H9 (cell line): ENCODE measurements at regions not wholly inside any gene's neighbourhood (a gene's known extent, or its start where the extent isn't known, plus 50 kb on each side); places are given as distances from the start of the nearest gene placed in this dataset.
"Not testable (repeated sequence)": the region's sequence is repeated elsewhere in the genome, so short reads cannot be mapped to it uniquely, and the experiment has no call there.

ENCODE experiments used
- DNase-seq: peaks from one replicate; pipeline ENCODE4 v3.0.0-alpha.2; 2017
- H2AFZ ChIP-seq: one replicate; pipeline ENCODE4 v1.6.1; 2013; ENCODE audit warnings: mild to moderate bottlenecking, low read length, control low read depth, moderate library complexity
- H2AK5ac ChIP-seq: 2 replicates; pipeline ENCODE4 v1.6.1; 2013; ENCODE audit warnings: low read length, control low read depth, mixed read lengths; ENCODE audit not compliant: insufficient read length
- H2BK120ac ChIP-seq: one replicate; pipeline ENCODE4 v1.6.1; 2013; ENCODE audit warnings: low read depth, mild to moderate bottlenecking, low read length, control low read depth, inconsistent platforms; ENCODE audit not compliant: poor library complexity, severe bottlenecking
- H2BK12ac ChIP-seq: 2 replicates; pipeline ENCODE4 v1.6.1; 2013; ENCODE audit warnings: low read length, control low read depth, mixed read lengths, low read depth; ENCODE audit not compliant: insufficient read length
- H2BK15ac ChIP-seq: 2 replicates; pipeline ENCODE4 v1.6.1; 2013; ENCODE audit warnings: low read depth, low read length, control low read depth
- H2BK20ac ChIP-seq: one replicate; pipeline ENCODE4 v1.6.1; 2013; ENCODE audit warnings: low read depth, mild to moderate bottlenecking, low read length, control low read depth, inconsistent platforms; ENCODE audit not compliant: poor library complexity, severe bottlenecking
- H2BK5ac ChIP-seq: 2 replicates; pipeline ENCODE4 v1.6.1; 2013; ENCODE audit warnings: low read length, control low read depth, mixed read lengths; ENCODE audit not compliant: insufficient read length
- H3K14ac ChIP-seq: 2 replicates; pipeline ENCODE4 v1.6.1; 2013; ENCODE audit warnings: low read length, control low read depth; ENCODE audit not compliant: insufficient read depth
- H3K18ac ChIP-seq: 2 replicates; pipeline ENCODE4 v1.6.1; 2013; ENCODE audit warnings: low read depth, mild to moderate bottlenecking, mixed read lengths, low read length, control low read depth; ENCODE audit not compliant: insufficient read length
- H3K23ac ChIP-seq: 2 replicates; pipeline ENCODE4 v1.6.1; 2013; ENCODE audit warnings: low read length, control low read depth, mixed read lengths, low read depth; ENCODE audit not compliant: insufficient read length
- H3K23me2 ChIP-seq: 2 replicates; pipeline ENCODE4 v1.6.1; 2013; ENCODE audit warnings: low read depth, mild to moderate bottlenecking, mixed read lengths, low read length, control low read depth; ENCODE audit not compliant: insufficient read length, poor library complexity, severe bottlenecking
- H3K27ac ChIP-seq: 2 replicates; pipeline ENCODE4 v1.5.1; 2013; ENCODE audit warnings: low read length, control low read depth, mixed read lengths, low read depth; ENCODE audit not compliant: insufficient read length
- H3K27me3 ChIP-seq: 2 replicates; pipeline ENCODE4 v1.6.1; 2013; ENCODE audit warnings: low read length, control low read depth, inconsistent platforms; ENCODE audit not compliant: insufficient read depth
- H3K4ac ChIP-seq: 2 replicates; pipeline ENCODE4 v1.6.1; 2013; ENCODE audit warnings: low read depth, mild to moderate bottlenecking, control low read depth, inconsistent platforms, low read length, moderate library complexity
- H3K4me1 ChIP-seq: 2 replicates; pipeline ENCODE4 v1.6.1; 2013; ENCODE audit warnings: low read length, control low read depth, inconsistent platforms; ENCODE audit not compliant: insufficient read depth
- H3K4me2 ChIP-seq: 2 replicates; pipeline ENCODE4 v1.6.1; 2013; ENCODE audit warnings: low read length, control low read depth, mixed read lengths; ENCODE audit not compliant: insufficient read length, insufficient read depth
- H3K56ac ChIP-seq: 2 replicates; pipeline ENCODE4 v1.6.1; 2013; ENCODE audit warnings: low read depth, mild to moderate bottlenecking, mixed read lengths, low read length, control low read depth; ENCODE audit not compliant: insufficient read length
- H3K79me1 ChIP-seq: 2 replicates; pipeline ENCODE4 v1.6.1; 2013; ENCODE audit warnings: low read depth, mild to moderate bottlenecking, moderate library complexity, low read length, control low read depth, inconsistent platforms; ENCODE audit not compliant: insufficient read depth, poor library complexity, severe bottlenecking
- H3K79me2 ChIP-seq: 2 replicates; pipeline ENCODE4 v1.6.1; 2013; ENCODE audit warnings: low read length, control low read depth, inconsistent platforms; ENCODE audit not compliant: insufficient read depth
- H3K9ac ChIP-seq: 2 replicates; pipeline ENCODE4 v1.6.1; 2013; ENCODE audit warnings: low read length, control low read depth, mixed read lengths; ENCODE audit not compliant: insufficient read length; ENCODE audit errors: extremely low read depth
- H3K9me3 ChIP-seq: one replicate; pipeline ENCODE4 v1.6.1; 2013; ENCODE audit warnings: low read depth, low read length, inconsistent platforms; ENCODE audit not compliant: control insufficient read depth
- H3T11ph ChIP-seq: one replicate; pipeline ENCODE4 v1.6.1; 2013; ENCODE audit warnings: mild to moderate bottlenecking, low read length, control low read depth, inconsistent platforms
- H4K20me1 ChIP-seq: one replicate; pipeline ENCODE4 v1.6.1; 2013; ENCODE audit not compliant: control insufficient read depth, insufficient read length, insufficient read depth
- H4K5ac ChIP-seq: 2 replicates; pipeline ENCODE4 v1.6.1; 2013; ENCODE audit warnings: low read depth, mild to moderate bottlenecking, mixed read lengths, low read length, control low read depth; ENCODE audit not compliant: insufficient read length
- H4K8ac ChIP-seq: replicated peaks from 2 replicates; pipeline ENCODE4 v1.6.1; 2013; ENCODE audit warnings: low read length, control low read depth, mixed read lengths, low read depth; ENCODE audit not compliant: insufficient read length
- H4K91ac ChIP-seq: 2 replicates; pipeline ENCODE4 v1.6.1; 2013; ENCODE audit warnings: low read depth, mild to moderate bottlenecking, moderate library complexity, mixed read lengths, low read length, control low read depth; ENCODE audit not compliant: insufficient read length
- H3K27ac Mint-ChIP-seq, 3 experiments: 2 replicates in 2 of 3; 3 replicates in 1 of 3; pipeline ENCODE4 v1.8.0; 2020 to 2021; ENCODE audit warnings: mixed read lengths in 3 of 3, mild to moderate bottlenecking in 1 of 3, moderate library complexity in 1 of 3
- H3K27me3 Mint-ChIP-seq: 2 replicates; pipeline ENCODE4 v1.8.0; 2021; ENCODE audit warnings: low read depth, mild to moderate bottlenecking, moderate library complexity, mixed read lengths
- H3K36me3 Mint-ChIP-seq, 3 experiments: 2 replicates in 2 of 3; 3 replicates in 1 of 3; pipeline ENCODE4 v1.8.0; 2020 to 2021; ENCODE audit warnings: low read depth in 3 of 3, mixed read lengths in 3 of 3; ENCODE audit not compliant: insufficient read depth in 1 of 3
- H3K4me1 Mint-ChIP-seq, 2 experiments: 2 replicates each; pipeline ENCODE4 v1.8.0; 2020; ENCODE audit warnings: mixed read lengths in 2 of 2
- H3K4me3 Mint-ChIP-seq, 2 experiments: 2 replicates in 1 of 2; 3 replicates in 1 of 2; pipeline ENCODE4 v1.8.0; 2020 to 2021; ENCODE audit warnings: mild to moderate bottlenecking in 2 of 2, mixed read lengths in 2 of 2, moderate library complexity in 1 of 2
- H3K9me3 Mint-ChIP-seq, 2 experiments: 2 replicates in 1 of 2; 3 replicates in 1 of 2; pipeline ENCODE4 v1.8.0; 2020; ENCODE audit warnings: mild to moderate bottlenecking in 2 of 2, mixed read lengths in 2 of 2, moderate library complexity in 1 of 2
- WGBS: extraction: QIAGEN DNeasy Blood & Tissue Kit; methylation state at CpG from one replicate; pipeline ENCODE4 v1.1.7; 2013; ENCODE audit warnings: missing lambda C conversion rate, low lambda C conversion rate, mixed read lengths; ENCODE audit not compliant: insufficient read length; ENCODE audit errors: extremely low coverage; 5-methylcytosine and 5-hydroxymethylcytosine counted together
- TF ChIP-seq, protein P1 (sequence below): fragments of 200-600 bp; sonication (generic); conservative IDR thresholded peaks from 3 replicates; pipeline ENCODE4 v1.8.0; 2021; ENCODE audit warnings: antibody characterized with exemption, mild to moderate bottlenecking

DNA sequence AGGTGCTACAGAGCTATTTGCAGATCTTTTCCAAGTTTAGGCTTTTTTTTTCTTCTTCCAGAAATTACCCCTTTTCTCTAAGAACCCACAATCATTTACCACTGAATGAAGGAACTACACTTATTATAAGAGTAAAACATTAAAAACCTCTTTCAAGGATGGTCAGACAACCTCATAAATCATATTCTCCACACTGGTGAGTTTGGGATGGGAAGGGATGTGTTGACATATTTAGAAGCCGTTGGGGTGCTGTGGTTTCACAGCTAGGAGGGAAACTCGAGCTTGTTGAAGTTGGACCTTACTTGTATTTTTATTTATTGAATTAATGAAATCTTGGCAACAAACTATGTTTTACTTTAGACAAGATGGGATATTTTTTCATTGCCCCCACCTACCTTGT lies 289.4 kb upstream of the MEIS1 start:
- Mint-ChIP-seq H3K36me3 (peaks cover 9 to 21% (median 12%) of the 10 kb centered on the region in 3 experiments), H3K27ac (no peak overlapping the region), H3K9me3 (peaks cover 22 to 26% of the 10 kb centered on the region in 2 experiments), H3K4me1 (peaks cover 0 to 4% of the 10 kb centered on the region in 2 experiments; a peak in 1 of 4 replicates), H3K4me3 (no peak overlapping the region), H3K27me3 (no peaks in the 10 kb centered on the region; the same call in none of the 2 replicates)
- DNase-seq = no peak
- Histone ChIP-seq H2AK5ac (no peak overlapping the region), H2BK5ac (no peak overlapping the region), H3T11ph (no peak overlapping the region), H3K9ac (no peak overlapping the region), H3K23ac (no peak overlapping the region), H2BK120ac (no peak overlapping the region), H4K91ac (no peak overlapping the region), H3K27me3 (no peaks in the 10 kb centered on the region), H3K14ac (no peak overlapping the region), H2BK15ac (no peak overlapping the region), H4K20me1 (no peaks in the 10 kb centered on the region), H2BK20ac (no peak overlapping the region), H3K18ac (no peak overlapping the region), H3K4me2 (no peak overlapping the region), H2BK12ac (no peak overlapping the region), H3K27ac (no peak overlapping the region), H3K79me1 (no peaks in the 10 kb centered on the region), H4K5ac (no peak overlapping the region), H3K4ac (no peak overlapping the region), H2AFZ (no peak overlapping the region), H3K9me3 (no peaks in the 10 kb centered on the region), H4K8ac (no peak overlapping the region), H3K23me2 (no peaks in the 10 kb centered on the region), H3K79me2 (no peaks in the 10 kb centered on the region), H3K56ac (no peak overlapping the region), H3K4me1 (no peaks in the 10 kb centered on the region)
- TF ChIP-seq, protein P1, sequence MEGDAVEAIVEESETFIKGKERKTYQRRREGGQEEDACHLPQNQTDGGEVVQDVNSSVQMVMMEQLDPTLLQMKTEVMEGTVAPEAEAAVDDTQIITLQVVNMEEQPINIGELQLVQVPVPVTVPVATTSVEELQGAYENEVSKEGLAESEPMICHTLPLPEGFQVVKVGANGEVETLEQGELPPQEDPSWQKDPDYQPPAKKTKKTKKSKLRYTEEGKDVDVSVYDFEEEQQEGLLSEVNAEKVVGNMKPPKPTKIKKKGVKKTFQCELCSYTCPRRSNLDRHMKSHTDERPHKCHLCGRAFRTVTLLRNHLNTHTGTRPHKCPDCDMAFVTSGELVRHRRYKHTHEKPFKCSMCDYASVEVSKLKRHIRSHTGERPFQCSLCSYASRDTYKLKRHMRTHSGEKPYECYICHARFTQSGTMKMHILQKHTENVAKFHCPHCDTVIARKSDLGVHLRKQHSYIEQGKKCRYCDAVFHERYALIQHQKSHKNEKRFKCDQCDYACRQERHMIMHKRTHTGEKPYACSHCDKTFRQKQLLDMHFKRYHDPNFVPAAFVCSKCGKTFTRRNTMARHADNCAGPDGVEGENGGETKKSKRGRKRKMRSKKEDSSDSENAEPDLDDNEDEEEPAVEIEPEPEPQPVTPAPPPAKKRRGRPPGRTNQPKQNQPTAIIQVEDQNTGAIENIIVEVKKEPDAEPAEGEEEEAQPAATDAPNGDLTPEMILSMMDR = no peak
- no CpG with 5 or more reads among the region's 2 CpGs for WGBS

GRCh38 chr2:66144324-66144723 lies 290.6 kb upstream of the MEIS1 start:
- not testable (repeated sequence) for H3K27ac ChIP-seq, H3K79me1 ChIP-seq, H2BK12ac ChIP-seq, H3K4me2 ChIP-seq, H2BK15ac ChIP-seq, H3K4me1 Mint-ChIP-seq, H4K5ac ChIP-seq, DNase-seq, H3K18ac ChIP-seq, H2AFZ ChIP-seq, H2BK120ac ChIP-seq, H3K9ac ChIP-seq, H3K4me1 ChIP-seq, H3K23me2 ChIP-seq, H4K20me1 ChIP-seq, H4K8ac ChIP-seq, H2BK20ac ChIP-seq, H3K4me3 Mint-ChIP-seq, H3K79me2 ChIP-seq, H3K27me3 Mint-ChIP-seq, H3T11ph ChIP-seq, H3K9me3 ChIP-seq, H3K56ac ChIP-seq, H4K91ac ChIP-seq, H3K23ac ChIP-seq, H2BK5ac ChIP-seq, H2AK5ac ChIP-seq, H3K27me3 ChIP-seq, H3K4ac ChIP-seq, H3K14ac ChIP-seq
- H3K9me3 Mint-ChIP-seq = peaks cover 16 to 21% of the 10 kb centered on the region in 2 experiments
- H3K27ac Mint-ChIP-seq = 0 out of 7 replicates have a peak overlapping the region, but pooled peaks of 1 of the 3 experiments have one; percentile 36
- WGBS = no CpG with 5 or more reads among the region's 7 CpGs
- peaks cover 9 to 21% (median 9%) of the 10 kb centered on the region in 3 experiments for H3K36me3 Mint-ChIP-seq
